Right renal pelvis (tissue), 4 donors: ENCODE measurements at regions not wholly inside any gene's neighbourhood (a gene's known extent, or its start where the extent isn't known, plus 50 kb on each side); places are given as distances from the start of the nearest gene placed in this dataset.

Experiments
- DNase-seq, 4 donors: peaks; one replicate each; pipeline ENCODE4 v3.0.0-alpha.2; 2013; ENCODE audit warnings: low read depth in 4 of 4, low spot score in 3 of 4, missing footprints in 1 of 4

DNA sequence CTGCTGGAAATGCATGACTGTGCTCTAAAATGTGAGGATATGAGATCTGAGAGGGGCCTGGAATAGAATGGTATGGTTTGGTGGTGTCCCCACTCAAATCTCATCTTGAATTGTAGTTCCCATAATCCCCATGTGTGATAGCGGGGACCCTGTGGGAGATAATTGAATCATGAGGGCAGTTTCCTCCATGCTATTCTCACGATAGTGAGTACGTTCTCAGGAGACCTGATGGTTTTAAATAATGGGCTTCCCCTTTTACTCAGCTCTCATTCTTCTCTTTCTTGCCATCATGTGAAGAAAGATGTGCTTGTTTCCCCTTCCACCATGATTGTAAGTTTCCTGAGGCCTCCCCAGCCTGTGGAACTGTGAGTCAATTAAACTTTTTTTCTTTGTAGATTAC lies 133.6 kb upstream of the ADAMTS16 start:
- no peak for DNase-seq

GRCh38 chr5:5009240-5009639 lies 130.9 kb upstream of the ADAMTS16 start:
- DNase-seq: no peak

GRCh38 chr5:5011151-5011550 lies 129.0 kb upstream of the ADAMTS16 start:
- no peak for DNase-seq

DNA sequence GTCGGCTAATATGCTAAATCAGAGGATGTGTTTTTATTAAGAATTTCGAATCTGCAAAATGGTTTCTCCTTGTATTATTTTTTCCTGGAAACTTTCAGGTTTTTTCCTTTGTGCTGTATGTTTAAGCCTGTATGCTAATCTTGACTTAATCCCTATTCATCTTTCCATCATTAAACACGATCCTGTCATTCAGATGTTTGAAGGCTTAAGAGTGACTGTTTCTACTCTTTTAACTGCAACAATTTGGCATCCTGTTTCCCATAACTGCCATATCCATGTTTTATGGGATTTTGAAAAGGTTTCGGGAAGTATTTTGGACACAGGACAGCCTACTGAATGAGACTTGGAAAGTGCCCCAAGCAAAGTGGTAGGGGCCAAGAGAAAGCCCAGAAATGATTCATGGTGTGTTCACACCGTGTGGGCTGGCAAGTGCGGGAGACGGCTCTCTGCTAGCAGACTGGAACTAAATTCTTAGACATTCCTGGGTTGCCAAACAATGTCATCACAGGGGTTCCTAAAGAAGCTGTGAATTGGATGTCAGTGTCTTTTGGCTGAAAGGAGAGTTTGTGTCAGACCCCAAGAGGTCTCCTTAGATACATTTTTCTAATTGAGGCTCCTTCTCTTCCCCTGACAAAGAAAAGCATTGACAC lies 125.4 kb upstream of the ADAMTS16 start:
- DNase-seq: no peak

- no peak for DNase-seq
Observed at GRCh38 chr5:5017827-5018577, 122.1 kb upstream of the ADAMTS16 start.

GRCh38 chr5:5018578-5018970 lies 121.6 kb upstream of the ADAMTS16 start:
- DNase-seq: no peak

GRCh38 chr5:5021436-5021835 lies 118.7 kb upstream of the ADAMTS16 start:
- DNase-seq: no peak

GRCh38 chr5:5025098-5025773 lies 114.9 kb upstream of the ADAMTS16 start:
- no peak for DNase-seq

- no peak for DNase-seq
Observed at GRCh38 chr5:5025774-5026408, 114.2 kb upstream of the ADAMTS16 start.

GRCh38 chr5:5026409-5026785 lies 113.7 kb upstream of the ADAMTS16 start:
- no peak for DNase-seq

GRCh38 chr5:5031665-5032064 lies 108.5 kb upstream of the ADAMTS16 start:
- no peak for DNase-seq

- DNase-seq: no peak
Observed at GRCh38 chr5:5037674-5038073, 102.5 kb upstream of the ADAMTS16 start.

GRCh38 chr5:5039918-5040317 lies 100.2 kb upstream of the ADAMTS16 start:
- no peak for DNase-seq

GRCh38 chr5:5040712-5041111 lies 99.4 kb upstream of the ADAMTS16 start:
- DNase-seq: no peak

DNA sequence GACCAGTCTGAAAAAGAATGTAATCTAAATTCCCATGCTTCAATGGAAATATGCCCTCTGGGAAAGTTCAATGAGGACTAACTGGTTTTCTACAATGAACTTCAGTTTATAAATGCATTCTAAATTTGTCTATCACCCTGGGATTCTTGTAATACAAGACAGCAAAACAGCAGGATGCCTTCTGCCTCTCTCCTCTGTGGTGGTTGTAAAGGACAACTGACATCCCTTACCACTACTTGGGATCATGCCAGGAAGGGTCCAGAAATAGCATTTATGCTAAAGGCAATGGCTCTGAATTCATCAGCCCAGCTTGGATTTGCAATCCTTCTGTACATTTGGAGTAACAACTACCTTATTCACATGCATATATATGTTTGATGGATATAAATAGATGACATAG lies 97.3 kb upstream of the ADAMTS16 start:
- DNase-seq: no peak

DNA sequence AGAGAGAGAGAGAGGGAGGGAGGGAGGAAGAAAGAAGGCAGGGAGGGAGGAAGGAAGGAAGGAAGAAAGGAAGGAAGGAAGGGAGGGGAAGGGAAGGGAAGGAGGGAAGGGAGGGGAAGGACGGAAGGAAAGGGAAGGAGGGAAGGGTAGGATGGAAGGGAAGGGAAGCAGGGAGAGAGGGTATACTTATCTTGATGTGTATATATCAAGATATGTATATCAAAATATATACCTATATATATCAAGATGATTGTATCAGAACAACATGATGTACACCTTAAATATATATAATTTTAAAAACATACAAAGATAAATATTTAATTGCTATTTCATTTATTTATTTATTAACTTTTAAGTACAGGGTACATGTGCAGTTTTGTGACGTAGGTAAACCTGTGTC lies 96.8 kb upstream of the ADAMTS16 start:
- DNase-seq: no peak

GRCh38 chr5:5044247-5044840 lies 95.8 kb upstream of the ADAMTS16 start:
- no peak for DNase-seq

- DNase-seq: no peak
Observed at GRCh38 chr5:5046680-5047502, 93.2 kb upstream of the ADAMTS16 start.

- no peak for DNase-seq
Observed at GRCh38 chr5:5050801-5051200, 89.3 kb upstream of the ADAMTS16 start.

DNA sequence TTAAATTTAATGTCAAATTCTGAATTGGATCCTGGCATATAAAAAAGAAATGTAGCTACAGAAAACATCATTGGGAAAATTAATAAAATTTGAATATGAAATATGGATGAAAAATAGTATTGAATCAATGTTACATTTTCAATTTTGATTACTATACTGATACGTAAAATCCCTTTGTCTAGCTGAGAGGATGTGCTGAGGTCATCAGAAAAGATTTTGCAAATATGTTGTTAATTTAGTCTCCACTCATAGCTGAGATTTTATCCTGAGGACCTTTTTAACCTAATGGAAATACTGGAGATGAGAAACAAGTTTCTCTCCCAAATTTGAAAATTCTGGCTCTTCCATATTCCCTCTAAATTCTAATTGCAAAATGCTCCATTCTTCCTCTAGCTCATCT lies 84.4 kb upstream of the ADAMTS16 start:
- no peak for DNase-seq
